HG02973 (cell line): ENCODE measurements at regions not wholly inside any gene's neighbourhood (a gene's known extent, or its start where the extent isn't known, plus 50 kb on each side); places are given as distances from the start of the nearest gene placed in this dataset.

Experiments used
- ATAC-seq: cut with Tn5 transposase; IDR thresholded peaks from one replicate; pipeline ENCODE4 v1.9.1; 2021; ENCODE audit warnings: moderate library complexity; ENCODE audit not compliant: unreplicated experiment

DNA sequence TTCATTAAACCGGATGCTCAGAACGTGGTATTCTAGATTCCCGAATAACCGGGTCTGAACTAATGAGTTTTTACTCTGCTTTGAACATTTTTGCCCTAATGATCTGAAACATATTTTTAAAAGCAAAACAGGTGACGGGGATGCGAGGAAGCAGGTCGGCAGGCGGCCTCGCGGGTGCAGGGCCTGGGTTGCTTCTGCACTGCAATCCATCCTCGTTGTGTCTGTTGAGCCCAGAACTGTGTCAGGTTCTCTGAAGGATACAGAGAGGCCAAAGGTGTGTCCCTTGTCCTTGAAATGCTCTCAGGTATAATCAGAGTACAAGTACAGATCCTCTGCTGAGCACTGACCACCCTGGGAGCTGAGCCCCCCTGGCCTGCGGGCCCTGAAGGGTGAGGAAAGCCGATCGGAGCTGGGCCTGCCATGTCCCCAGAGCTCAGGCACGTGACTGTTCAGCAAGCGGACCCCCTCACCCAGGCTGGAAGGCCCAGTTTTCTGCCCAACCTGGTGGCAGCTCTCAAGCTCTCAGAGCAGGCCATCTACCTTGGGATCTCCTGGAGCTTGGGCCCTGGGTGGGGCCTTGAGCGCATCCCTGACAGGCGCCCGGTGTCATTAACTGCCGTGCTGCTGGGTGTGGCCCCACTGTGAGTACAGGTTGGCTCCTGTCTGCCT is 151.8 kb downstream of the OLFM1 start:
- ATAC-seq: no peak

DNA sequence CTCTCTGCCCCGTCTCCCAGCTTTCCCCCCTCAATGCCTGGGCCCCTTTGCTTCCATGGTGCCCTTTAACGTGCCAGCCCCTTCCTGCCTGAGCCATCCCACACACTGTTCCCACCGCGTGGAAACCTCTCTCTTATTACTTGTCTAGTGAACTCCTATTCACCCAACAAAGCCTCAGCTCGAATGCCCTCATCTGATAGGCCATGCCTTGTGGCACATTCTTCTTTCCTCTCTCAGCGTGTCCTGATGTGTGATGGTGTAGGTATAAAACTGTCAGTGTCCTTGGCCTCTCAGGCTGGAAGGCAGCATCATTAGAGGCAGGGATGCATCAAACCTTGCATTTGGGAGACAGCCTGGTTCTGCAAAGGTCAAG is 152.3 kb downstream of the OLFM1 start:
- no peak for ATAC-seq

DNA sequence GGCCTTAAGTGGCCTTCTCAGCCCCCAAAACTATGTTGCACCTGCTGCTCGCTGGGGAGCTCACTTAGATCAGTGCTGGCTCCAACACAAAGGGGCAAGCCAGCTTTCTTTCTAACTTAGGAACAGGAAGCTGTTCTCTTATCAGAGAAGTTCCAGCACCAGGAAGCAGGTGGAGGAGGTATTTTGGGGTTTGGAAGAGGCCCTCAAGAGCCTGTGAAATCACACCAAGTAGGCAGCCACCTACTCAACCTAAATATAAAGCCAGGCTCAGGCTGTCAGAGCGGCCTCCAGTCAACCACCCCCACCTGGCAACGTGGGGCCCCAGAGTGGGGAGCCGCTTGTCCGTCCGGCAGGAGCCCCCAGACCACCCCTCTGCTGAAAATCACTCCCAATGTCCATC is 152.8 kb downstream of the OLFM1 start:
- ATAC-seq: no peak

DNA sequence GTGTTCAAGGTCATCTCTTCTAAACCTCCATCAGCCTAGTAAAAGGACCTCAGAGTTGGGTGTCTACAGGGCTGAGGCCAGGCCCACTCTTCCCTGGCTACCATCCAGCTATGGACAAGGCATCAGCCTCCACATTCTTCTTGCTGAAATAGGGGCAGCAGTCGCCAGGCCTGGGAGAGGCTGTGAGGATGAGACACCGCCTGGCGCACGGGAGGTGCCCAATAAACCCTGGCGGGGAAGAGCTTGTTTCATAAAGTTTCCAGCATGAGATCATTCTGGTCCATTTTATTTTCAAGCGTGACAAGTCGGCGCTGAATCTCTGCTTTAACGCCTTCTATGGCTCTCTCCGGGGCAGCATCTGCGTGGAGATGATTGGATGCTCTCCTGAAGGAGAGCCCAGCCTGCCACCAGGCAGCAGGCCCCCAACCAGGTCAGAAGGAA is 153.4 kb downstream of the OLFM1 start:
- ATAC-seq: no peak

DNA sequence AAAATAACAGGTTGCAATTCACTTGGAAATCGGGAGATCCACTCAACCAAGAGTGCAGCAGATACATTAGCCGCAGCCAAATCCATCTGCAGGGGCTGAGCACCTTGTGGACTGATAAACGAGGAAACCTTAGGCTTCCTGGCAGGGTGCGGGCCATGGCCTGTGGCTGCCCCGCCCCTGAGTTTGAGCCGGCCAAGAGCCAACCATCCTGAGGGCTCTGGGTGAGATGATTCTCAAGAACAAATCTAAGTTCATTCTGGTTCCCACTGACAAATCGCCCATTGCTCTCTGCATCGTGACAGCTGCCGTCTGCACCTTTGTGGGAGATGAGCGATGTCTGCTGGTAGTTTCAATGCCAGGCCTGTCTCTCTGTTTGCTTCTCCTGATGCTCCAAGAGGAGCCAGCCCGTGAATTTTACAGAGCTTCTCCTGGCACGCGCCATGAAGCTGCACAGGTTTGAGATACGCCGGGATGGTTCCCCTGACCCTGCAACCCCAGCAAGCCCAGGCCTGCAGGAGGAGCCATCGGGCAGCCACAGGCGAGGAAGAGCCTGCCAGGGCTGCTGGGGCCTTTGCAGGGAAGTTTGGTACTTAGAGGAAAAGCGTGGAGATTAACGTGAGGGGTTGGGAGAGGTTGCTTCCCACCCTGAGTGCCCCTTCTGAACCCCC is 154.0 kb downstream of the OLFM1 start:
- no peak for ATAC-seq

DNA sequence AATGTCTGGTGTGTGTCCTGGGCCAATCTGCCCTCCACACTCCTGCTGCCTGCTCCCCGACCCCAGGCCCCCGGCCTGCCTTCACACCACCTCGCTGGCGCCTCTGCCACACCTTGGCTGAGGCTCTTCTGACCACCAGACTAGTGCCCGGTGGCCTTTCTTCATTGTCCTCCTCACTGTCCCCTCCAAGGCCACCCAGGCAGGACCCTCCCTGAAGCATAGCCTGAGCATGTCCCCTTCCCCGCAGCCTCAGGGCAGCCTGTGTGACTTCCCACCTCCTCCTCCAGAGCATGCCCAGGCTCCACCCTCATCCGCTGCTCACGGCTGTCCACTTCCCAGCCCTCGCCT is 154.6 kb downstream of the OLFM1 start:
- no peak for ATAC-seq

DNA sequence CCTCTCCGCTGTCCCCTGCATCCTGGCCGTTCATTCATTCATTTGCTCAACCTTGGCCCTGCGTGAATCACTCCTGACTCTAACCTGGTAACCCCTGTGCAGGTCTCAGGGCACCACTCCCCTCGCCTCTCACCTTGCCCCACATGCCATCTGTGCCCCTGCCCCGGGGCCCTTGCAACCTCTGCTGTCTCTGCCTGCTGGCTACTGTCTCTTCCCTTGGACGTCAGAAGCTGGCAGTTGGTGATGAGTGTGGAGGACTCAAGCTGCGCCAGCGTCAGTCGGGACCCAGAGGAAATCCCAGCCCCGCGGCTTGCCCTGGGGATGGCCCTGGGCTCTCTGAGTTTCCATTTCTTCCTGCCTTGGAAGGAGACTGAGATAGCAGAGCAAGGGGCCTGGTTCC is 154.9 kb downstream of the OLFM1 start:
- ATAC-seq: no peak

DNA sequence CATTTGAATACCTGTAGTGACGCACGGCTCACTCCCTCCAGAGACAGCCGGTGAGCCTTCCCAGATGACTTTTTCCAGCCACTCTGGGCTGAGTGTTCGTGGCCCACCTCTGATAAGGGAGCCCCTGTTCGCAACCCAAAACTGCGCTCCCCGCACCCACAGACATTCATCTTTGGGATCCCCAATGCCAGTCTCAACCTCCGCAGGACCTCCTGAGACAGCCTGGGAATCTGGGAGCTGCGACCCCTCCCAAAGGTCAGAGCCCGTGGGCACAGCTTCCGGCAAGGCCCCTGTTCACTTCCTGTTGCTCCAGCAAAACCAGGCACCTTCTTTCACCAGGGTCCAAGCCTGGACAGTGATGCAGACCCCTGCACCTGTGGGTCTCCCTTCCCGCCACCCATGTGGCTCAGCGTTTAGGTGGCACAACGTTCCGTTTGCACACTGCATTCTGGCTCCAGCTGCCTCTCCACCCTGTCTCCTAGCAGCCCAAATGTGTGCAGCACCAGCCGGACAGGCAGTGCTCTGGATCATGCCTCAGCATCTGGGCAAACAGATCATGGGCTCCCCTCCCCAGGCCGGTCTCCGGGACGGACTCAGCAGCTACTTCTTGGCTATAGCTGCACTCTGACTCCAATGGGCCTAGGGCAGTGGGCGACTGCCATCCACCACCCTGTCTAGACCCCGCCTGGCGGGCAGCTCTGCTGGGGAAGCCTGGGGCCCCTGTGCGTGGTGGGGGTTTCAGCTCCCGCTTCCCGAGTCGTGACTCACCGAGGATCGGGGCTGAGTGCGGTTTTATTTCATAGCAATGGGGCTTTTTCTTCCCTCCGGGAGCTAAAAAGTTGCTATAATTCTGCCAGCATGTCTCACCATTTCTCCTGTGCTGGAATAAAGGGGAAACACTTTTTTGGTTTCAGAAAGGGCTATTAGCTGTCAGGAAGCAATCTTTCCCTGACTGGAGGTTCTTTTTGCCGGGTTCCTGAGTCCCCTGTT is 156.0 kb downstream of the OLFM1 start:
- no peak for ATAC-seq

DNA sequence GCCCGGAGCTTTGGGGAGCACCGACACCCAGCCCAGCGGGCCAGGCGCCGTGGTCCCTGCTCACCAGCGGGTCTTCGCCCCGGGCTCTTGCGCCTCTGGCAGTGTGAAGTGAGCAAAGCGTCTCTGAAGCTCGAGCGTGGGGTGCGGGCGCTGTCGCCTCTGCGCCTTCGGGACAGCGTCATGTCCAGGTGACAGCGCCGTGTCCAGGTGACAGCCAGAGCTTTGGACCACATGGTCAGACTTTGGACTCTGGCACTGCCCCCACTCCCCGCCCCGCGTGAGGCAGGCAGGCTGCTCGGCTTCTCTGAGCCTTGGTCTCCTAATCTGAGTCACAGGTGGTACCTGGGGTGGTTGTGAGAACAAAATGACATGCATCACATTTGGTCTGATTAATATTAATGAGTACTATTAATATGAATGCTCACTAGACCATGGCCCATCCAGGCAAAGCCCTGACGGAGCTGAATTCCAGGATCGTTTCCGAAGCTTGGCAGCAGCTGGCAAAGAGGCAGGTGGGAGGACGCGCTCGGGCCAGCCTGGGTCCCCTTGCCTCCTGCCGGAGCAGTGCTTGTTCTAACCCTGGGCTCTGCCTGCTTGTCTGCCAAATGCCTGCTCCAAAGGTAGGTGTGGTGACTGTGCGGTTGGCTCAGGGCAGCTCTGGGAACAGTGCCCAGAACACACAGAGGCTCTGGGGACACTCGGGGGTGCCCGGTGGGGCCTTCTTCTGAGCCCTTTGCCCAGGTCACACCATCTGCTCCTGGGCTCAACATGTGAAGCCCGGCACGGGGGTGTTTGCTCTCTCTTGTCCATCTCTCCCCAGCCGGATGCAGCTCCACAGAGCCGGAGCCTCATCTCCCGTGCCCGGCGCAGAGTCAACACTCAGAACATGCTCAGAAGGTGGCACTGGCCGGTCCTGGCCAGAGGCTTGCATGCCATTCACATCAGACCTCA is 157.1 kb downstream of the OLFM1 start:
- ATAC-seq: no peak

DNA sequence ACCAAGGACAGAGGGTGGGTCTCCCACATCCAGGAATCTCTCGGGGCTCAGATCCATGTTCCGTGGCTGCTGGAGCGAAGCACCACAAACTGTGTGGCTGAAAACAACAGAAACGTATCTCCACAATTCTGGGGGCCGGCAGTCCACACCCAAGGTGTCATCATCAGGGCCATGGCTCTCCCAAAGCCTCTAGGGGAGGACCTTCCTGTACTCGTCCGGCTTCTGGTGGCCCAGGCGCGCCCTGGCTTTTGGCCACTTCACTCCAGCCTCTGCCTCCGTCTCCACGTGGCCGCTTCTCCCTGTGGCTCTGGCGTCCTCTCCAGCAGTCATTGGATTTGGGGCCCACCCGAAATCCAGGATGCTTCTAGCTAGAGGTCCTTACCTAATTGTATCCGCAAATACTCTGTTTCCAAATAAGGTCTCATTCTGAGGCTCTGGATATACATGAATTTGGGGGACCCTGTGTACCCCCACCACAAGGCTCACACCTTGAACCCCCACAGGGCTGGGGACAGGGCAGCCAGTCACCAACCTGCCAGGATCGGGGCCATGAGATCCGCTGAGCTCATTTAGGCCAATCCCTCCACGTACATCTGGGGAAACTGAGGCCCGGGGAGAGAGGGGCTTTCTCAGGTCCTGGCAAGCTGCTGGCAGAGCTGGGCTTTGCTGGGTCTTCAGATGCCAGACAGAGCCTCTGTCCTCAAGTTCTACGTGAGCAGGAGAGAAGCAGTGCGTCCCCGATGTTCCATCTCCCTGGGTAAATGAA is 158.2 kb downstream of the OLFM1 start:
- ATAC-seq: no peak

DNA sequence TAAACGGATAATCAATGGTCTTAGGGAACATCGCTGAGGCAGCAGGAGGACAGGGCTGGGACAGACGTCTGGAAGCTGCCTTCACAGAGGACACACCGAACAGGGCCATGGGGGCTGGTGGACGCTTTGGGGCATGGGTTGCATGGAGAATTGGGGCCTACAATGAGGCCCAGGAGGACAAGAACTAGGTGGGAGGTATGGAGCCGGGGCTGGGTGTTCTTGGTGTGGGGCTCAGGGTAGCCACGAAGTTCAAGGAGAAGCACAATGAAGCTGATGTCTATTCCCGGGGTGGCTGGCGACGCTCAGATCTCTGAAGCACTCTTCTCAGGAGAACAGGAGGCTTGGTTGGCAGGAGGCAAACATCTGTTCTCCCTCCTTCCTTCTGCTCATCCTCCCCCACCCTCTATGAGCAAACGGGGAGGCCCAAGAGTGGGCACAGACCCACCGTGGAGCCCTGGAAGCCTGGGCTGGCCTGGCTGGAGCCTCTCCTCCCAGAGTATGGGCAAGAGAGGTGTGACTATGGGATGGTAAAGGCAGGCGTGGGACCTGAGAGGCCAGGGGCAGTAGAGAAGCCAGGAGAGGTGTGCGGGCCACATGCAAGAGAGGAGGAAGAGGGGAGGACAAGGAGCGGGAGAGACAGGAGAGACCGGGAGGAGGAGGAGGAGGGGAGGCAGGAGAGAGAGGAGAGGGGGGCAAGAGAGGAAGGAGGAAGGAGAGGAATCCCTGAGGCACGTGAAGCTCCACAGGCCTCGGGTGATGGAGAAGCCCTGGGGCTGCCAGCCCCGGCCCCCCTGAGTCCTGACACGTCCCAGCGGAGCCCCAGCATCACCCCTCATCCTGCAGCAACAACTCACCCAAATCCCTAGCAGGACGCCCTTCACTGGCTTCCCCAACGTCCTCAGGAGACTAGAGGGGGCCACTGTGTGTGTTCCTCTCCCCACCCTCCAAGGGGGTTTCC is 159.1 kb downstream of the OLFM1 start:
- ATAC-seq: no peak

DNA sequence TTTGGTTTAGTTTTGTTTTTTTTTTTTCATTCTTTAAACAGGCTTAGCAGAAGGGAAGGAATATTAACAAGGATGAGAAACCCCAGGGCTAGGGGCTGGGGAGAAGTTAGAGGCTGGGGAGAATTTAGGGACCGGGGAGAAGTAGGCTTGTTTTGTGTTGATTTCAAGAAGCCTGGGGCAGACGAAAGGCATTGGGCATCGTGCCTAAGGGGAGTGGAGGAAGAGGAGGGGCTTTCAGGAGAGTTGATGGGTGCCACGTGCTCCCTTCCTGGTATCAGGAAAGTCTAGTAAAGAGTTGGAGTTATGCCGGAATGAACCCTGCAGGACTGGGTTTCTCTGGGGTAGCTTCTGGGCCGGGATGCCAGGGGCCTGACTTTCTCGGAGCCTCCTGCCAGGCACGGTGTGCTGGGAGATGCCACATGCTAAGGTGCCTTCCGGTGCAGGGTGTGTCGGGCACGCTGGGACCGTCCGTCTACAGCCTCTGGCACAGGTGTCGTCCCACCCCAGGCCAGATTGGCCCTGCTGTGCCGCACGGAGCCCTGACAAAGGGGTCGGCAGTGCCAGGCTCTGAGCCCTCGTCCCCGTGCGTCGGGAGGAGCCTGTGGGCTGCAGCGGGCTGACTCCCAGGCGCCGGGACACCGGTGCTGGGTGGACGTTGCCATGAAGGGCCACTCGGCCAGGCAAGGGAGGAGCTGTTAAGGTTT is 159.9 kb downstream of the OLFM1 start:
- no peak for ATAC-seq

DNA sequence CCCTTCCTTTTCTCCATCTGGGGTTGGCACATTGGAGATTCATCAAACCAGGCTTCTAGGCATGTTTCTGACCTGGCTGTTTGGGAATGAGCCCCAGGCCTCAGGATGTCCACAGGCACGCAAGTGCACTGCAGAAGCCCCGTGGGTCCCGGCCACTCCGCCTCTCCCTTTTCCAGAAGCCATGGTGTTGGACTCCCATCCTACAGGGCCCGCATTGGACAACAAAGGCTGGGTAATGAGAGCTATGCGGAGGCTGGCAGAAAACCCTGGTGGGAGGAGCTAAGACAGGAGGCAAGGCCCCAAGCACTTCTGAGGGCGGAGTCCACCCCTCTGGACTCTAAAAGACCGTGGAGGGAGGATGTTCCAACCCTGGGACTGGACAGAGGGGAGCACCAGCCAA is 160.6 kb downstream of the OLFM1 start:
- no peak for ATAC-seq

DNA sequence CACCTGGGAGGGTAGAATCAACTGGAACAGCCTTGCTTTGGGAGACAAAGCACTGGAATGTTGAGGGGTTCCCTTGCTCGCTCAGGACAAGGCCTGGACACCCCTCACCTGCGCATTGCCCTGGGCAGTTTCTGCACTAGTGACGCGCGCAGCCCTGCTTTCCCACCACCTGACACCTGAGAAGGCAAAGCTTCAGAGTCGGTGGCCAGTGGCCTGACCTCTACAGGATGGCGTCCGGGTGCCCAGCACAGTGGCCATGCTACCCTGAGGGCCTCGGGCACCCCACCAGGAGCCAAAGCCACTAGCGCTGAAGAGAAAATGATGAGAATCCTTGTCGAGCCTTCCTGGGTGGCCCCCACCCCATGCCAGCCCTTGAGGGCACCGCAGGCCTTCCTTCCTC is 161.3 kb downstream of the OLFM1 start:
- ATAC-seq: no peak

DNA sequence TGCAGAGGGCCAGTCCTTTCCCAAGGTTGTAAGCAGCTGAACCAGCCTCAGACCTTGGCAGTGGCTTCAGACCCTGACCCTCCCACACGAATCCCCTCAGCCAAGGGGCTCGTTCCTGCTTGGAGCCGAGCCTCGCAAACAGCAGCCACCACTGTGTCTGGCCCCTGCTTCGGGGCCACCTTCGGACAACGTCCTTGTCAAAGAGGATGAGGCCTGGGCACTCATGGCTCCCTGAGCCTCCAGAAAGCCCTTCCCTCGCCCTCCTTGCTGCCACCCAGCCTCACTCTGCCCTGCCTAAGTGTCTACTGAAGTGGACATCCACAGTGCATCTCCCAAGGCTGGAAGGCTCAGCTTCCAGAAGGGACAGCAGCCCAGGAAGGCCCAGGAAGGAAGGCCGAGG is 161.7 kb downstream of the OLFM1 start:
- no peak for ATAC-seq

DNA sequence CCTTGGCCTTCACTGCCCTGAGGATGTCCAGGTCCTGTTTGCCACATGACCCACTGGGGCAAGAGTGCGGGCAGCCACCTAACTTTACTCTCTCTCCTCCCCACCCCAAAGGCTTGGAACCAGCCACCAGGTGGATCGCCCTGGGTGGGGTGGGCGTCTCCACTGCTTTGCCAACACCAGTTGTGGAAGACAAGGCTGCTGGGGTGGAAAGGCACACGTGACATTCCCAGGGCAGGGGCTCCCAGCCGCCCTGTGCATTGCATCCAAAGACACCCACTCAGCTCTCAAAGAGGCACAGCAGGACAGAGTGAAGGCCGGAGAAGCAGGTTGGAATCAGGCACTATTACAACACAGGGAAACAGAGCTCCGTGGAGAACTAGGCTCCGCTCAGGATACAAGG is 162.2 kb downstream of the OLFM1 start:
- ATAC-seq: no peak

DNA sequence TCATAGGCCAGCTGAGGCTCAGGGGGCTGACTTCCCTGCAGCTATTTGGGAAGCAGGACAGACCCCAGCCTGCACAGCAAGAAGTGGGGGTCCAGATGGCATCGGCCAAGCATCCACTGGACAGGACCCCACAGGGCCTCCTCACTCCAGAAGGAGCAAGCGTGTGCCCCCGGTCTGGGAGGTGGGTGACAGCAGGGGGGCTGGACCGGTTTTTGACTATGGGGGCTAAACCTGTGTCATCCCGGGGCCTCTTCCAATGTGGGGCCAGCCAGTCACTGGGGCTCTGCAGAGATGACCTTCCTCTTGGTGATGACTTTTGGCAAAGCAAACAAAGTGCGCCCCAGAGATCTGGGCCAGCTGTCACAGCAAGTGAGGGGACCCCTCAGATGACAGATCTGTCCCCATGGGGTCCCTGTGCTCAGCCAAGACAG is 163.9 kb downstream of the OLFM1 start:
- no peak for ATAC-seq
